DMS79 (cell line): ENCODE measurements at regions not wholly inside any gene's neighbourhood (a gene's known extent, or its start where the extent isn't known, plus 50 kb on each side); places are given as distances from the start of the nearest gene placed in this dataset.
"Not testable (repeated sequence)": the region's sequence is repeated elsewhere in the genome, so short reads cannot be mapped to it uniquely, and the experiment has no call there.

Experiments
- DNase-seq: peaks from one replicate; lab custom pipeline; 2025; lab: John Stamatoyannopoulos, UW

DNA sequence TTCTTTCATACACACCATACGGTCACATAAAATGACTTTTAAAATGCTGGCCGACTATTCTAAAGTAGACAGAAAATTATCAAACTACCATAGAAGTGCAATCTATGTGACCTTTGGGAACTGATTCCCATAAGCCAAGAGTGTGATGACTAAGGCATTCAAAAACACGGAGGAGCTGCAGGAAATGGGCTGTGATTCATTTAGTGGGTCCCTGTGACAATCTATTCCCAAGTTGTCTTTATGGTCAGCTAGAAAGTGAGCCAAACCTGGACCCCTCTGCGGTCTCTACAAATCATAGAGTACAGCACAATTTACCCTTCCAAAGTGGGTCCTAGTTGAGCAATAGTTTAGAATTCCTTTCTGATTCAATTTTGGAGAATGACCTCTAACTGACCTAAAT, 251.5 kb upstream of the CBLB start:
- no peak for DNase-seq

DNA sequence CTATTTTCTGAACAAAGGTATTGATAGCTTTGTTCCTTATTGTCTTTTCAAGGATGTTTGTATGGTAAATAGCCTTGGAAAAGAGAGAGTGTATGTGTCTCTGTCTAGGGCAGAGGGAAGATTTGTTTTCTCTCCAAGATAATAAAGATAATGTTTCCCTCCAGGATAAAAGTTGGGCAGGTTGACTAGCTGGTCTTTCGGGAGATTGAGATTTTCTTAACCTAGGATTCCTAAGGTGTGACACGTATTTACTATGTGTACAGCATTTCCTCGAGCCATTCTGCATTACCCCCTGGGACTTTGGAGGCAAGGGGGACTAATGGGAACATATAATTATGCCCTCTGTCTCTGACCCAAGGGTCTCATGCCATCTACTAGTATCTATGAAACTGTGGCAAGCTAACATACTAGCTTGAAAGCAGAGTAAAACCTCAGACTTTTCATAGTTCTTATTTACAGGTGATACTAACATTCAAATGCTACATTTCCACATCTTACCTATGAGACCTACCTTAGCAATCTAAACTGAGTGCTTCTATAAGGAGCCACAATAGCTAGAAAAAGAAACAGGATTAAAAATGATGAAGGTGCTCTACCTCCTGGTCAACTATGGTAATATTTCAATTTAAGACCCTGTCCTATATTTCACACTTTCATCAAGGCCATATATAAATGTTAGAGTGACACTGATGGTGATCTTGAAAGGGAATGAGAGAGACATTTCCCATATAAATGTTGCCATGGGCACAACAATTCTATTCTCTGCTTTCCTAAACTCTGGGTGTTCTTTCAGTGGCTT, 252.9 kb upstream of the CBLB start:
- DNase-seq = no peak

DNA sequence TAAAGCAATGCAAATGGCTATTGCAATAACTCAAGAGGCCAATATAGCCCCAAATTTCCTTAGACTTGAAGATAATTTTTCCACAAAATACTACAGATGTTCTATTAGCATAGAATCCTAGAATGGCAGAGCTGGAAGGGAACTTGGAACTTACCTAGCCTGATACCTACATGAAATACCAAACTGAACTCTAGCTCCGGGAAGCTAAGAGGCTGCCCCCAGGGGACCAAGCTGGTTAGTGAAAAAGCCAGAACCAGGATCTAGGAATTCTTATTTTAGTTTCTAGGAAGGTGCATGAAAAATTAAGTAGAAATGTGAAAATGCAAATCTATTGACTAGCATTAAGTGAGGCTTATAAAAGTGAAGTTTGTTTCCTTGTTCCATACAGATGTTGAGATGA, 256.0 kb upstream of the CBLB start:
- DNase-seq = no peak

DNA sequence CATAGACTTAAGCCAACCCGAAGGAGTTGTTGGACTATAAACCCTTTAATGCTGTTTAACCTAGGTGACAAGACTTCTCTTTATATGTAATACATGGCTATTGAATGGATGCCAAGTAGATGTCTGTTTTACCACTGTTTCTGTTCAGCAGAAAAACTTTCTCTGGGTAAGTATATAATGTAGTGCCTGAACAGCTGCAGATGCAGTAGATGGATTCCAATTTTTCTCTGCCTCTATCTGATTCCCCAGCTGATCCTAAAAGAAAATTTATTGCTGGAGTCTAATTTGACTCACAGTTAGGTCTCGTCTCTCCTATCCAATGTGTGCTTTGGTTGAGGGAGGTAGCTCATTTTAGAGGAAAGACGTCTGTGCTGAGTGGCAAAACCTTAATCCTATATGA, 256.5 kb upstream of the CBLB start:
- no peak for DNase-seq

DNA sequence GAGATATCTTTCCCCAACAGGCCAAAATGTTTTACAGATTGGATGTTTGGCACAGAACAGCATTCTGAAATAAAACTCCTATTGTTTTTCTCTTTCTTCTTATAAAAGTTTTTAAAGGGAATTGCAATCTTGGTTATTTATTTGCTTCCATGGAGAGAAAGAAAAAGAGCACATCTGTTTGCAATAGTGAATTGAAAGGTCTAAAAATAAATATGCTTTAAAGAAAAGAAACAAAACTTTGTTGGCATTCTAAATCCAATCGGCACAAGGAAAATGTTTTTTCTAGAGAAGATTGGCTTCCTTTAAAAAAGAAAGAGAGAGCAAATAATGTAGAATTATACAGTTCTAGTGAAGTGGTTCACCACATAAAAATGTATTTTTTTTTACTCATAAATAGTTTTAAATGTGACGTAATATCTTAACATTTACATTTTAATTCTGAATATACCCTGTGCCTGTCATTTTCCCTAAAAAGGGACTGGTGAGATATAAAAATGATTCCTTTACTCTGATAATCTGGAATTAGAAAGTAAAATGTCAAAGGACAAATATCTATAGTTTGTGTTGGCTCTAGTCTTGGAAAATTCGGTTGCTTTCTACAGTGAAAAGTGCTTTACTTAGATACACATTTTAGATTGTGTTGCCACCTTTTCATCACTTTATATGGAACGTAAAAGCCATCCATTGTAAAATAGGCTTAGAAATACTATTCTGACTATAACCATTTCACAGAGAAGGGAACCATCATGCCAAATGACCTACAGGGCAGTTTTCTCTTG, 257.4 kb upstream of the CBLB start:
- DNase-seq = no peak

DNA sequence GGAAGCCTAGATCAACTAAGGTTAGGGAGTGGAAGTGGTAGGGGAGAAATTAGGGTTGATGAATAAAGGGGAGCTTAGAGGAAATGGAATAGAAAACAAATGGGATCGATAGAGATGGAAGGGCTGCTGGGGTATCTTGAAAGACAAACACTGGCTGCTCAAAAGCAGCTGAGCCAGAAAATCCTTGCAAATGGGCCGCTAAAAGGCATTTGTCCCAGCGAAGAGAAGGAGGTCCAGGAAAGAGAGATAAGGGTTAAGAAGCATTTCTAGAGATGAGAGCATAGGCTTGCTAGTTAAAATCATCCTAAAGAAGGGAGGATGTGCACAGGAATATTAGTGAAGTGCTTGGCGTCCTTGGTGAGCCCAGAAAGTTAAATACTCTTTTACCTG, 258.0 kb upstream of the CBLB start:
- DNase-seq = no peak

DNA sequence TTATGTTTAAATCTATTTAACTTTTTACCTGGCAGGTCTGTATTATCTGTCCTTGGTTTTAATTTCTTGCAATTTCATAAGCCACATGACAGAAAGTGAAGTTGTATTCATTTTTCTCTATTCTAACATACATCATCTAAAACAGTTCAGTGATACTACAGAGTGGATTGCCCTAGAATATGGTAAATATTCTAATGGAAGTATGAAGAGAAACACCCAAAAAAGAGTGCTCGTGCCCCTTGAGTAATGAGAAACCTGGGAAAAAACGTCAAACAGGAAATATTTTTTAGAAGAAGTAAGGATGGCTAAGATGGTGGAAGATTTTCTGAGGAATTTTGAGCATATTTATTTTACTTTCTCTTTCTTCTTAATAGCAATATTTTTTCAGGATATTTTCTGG, 261.1 kb upstream of the CBLB start:
- no peak for DNase-seq

DNA sequence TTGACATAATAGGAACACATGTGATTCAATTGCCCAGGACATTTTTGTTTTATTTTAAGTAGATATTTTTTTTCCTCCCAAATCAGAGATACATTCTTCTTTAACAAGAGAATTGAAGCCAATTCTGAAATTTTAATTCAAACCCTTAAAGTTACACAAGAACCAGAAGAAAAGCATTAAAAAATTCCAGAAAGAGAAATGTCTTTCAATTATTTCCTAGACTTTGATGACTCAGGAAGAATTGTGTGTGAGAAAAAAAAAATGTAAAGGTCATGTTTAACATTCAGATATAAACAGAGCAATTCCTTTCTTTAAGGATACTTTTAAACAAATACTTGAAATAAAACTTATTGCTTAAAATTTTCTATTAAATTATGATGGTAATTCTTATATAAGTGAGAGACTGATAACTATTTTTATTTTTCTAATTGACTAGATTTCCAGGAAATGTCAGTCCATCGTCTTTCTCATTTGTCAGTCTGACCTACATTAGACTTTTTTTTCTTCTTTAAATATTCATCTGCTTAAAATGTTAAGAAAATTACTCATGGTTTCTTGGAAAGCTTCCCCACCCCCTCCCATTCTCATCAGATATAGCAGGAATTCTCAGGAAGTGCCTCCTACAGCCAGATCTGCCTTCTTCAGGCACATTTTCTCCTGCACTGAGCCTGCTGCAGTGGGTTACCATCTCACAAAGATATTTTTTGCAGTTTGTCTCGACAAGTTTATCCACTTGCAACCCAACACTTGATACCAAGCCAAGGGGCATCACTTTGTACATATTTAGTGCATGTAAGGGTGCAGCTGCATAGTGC, 261.8 kb upstream of the CBLB start:
- no peak for DNase-seq

DNA sequence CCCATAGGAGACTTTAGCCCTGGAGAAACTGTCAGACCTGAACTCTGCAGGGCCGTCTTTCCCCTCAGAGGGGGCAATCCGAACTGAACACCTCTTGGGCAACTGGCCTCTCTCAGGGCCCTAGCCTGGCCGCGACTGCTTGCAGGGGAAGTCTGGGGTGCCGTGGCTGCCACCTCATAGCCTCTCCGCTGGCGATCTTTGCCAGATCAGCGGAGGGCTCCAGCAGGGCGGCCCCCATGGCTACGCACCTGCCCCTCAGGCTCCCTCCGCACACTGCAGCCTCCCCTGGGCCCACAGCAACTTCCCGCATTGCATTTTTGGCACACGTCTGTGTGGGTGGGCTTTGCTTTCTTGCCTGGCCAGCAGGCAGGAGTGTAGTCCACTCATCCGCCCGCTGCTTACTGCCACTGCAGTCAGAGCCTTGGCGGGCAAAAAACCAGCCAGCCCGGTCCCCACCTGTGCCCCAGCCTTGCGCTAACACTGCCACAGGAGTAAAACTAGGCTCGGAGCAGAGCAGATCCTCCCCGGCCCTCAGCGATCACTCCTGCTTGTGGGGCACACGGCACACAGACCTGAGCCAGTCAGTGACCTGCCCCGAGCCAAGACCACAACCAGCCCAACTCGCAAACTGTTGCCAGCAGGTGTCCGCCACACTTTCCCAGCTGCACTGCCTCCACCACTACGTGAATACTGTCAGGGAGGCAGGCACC, 266.8 kb upstream of the CBLB start:
- DNase-seq = no peak

DNA sequence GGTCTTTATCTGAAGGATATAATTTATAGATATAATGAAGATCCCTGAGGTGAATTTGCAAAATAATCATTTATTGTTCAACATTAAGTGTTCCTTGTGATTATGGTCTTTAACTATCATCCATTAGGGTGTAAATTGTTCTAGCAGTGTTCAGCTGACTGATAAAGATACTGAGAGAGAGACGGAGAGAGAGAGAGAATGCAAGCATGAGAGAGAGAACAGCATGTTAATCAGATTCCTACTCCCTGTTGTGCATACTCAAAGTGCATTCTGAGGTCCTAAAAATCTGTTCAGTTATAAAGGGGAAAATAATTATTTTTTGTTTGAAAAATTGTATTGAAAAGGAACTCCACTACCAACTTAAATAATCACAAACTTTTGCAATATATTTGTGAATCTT, 271.0 kb upstream of the CBLB start:
- no peak for DNase-seq

DNA sequence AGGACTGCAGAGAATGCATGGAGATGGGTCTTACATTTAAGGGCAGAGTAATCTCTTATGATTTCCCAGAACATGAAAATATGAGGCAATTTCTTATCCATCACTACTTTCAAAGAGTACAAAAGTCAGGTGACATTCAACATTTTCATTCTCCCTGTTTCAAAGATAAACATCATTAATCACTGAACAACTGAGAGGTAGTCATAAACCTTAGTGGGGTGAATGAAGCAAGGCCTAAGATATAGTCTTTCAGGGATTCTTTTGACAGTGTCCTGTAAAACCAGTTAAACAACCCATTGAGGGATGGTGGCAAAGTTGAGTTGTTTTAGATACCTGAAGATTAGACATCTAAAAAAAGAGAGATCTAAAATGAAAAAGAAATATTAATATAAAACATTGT, 271.6 kb upstream of the CBLB start:
- no peak for DNase-seq

DNA sequence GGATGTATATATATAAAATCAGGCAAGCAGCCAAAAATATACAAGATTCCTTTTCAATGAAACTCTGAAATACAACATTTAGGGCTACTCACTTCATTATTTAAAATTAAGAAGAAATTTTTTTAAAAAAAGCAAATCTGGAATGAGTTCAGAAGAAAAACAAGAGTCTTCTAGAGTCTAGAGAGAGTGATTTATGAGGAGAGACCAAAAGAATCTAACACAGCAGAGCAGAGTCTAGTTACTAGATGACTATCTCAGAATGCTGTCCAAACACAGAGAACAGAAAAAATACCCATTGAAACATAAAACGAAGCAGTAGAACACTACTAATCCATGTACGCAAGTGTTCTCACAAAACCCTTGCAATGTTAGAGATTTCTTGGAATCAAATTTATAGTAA, 275.2 kb upstream of the CBLB start:
- no peak for DNase-seq

DNA sequence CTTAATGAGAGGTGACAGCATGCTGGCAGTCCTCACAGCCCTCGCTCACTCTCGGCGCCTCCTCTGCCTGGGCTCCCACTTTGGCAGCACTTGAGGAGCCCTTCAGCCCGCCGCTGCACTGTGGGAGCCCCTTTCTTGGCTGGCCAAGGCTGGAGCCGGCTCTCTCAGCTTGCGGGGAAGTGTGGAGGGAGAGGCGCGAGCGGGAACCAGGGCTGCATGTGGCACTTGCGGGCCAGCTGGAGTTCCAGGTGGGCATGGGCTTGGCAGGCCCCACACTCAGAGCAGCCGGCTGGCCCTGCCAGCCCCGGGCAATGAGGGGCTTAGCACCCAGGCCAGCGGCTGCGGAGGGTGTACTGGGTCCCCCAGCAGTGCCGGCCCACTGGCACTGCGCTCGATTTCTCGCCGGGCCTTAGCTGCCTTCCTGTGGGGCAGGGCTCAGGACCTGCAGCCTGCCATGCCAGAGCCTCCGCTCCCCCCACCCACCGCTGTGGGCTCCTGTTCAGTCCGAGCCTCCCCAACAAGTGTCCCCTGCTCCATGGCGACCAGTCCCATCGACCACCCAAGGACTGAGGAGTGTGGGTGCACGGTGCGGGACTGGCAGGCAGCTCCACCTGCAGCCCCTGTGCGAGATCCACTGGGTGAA, 279.7 kb upstream of the CBLB start:
- DNase-seq = not testable (repeated sequence)

DNA sequence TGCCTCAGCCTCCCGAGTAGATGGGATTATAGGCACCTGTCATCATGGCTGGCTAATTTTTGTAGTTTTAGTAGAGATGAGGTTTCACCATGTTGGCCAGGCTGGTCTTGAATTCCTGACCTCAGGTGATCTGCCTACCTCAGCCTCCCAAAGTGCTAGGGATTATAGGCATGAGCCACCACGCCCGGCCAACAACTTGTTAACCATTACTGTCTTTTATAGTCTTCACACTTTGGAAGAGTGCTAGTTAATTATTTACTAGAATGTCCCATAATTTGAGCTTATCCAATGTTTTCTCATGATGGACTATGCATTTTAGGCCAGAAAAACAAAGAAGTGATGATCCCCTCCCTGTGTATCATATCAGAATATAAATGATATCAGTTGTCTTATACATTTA, 288.6 kb upstream of the CBLB start:
- DNase-seq = no peak

DNA sequence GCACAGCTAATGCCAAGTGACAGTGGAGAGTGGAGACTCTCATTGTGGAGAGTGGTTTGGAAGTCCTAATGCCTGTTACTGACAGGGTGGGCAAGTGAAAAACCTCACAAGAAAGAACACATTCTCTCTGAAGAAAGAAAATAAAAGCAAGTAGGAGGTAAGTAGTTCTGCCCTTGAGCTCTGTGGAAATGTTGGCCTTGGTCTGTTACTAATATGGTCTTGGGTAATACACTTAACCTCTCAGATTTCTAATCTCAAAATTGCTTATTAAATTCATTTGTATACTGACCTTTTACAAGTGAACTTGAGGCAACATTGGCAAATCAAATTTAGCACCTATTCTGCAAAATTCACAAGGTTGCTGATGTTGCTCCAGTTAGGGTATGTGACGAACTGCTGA, 291.6 kb upstream of the CBLB start:
- DNase-seq = no peak

DNA sequence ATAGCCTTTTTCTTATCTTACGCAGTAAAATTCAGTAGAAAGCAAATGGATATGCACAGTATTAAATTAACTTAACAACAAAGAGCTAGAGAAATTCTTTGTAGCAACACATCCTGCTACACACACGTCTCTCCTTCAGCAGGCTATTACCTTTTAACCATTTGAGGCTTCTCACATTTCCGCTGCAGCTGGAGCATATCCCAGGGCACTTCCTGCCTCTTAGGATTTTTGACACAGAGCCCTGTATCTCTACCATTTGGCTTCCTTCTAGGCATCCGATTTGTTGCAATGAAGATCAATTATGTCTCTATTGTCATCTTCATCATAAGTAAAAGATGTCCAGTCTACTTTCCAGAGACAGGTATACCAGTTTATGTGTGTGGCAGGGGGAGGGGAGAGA, 292.4 kb upstream of the CBLB start:
- no peak for DNase-seq

DNA sequence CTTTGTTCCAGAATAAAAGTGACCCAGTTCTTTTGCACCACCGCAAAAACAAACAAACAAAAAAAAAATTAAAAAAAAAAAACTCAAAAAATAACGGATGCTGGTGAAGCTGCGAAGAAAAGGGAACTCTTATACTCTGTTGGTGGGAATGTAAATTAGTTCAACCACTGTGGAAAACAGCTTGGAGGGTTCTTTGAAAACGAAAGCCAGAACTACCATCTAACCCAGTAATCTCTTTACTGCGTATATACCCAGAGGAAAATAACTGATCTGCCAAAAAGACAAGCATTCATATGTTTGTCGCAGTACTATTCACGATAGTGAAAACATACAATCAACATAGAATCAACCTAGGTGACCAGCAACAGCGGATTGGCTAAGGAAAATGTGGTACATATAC, 298.9 kb upstream of the CBLB start:
- DNase-seq = no peak

DNA sequence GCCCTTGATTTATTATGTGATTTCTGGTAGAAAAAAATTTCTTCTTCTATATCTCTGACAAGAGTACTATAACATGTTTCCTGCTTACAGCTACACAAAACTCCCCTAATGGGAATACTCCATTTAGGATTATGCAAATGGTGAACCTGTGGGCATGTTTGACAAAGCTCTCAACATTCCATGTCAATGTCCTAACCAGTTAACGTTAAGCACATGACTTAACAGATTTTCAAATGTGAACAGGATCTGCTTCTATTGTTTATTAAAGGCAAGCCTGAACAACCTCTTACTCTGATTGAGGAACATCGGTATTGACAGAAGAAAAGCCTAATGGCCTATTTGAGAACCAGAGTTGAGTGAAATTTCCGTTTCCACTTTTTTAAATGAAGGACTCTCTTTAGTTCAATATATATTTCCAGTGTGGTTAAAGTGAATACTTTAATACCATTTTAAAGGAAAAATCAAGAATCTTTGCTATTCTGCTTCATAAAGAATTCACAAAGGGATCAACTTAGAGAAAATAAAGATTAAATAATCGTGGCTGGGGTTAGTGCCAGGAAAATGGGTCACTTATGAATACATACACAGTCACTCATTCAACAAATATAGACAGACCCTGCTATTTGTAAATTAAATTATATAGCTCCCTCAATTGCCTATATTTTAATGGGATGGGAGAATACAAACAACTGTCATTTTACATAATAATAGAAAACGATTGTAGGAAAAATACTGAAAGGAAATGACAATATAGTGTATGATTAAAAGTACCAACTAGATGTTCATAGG, 300.3 kb upstream of the CBLB start:
- no peak for DNase-seq

DNA sequence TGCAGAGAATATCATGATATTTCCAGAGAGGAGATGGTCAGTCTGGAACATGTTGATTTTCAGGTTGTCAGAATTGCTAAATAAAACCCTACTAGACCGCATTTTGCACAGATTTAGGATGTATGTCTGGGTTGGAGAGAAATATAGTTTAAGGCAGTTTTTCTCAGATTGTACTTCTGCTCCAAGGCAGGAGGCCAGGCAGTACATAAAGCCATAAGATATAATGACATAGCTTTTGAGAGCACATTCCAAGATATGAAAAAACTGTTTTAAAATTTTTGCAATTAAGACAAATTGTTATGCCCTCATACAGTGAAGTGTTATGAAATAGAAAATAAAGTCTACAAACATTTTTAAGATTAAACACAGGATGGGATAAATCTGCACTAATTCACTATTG, 301.8 kb upstream of the CBLB start:
- no peak for DNase-seq

DNA sequence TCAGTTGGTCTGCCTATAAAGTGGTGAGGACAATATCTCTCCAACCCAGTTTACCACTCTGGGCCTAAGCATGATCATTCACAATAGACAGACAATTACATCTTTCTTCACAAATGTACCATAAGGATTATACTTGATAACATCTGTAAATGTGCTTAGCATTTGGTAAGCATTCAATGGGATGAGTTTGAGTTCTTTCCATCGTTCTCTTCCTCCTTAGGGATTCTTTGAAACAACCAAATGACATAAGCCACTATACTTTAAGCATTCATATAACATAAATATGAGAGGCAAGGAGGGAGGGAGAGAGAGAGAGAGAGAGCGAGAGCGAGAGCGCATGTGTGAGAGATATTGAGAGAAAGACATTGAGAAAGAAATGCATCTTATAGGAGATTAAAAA, 303.3 kb upstream of the CBLB start:
- DNase-seq = no peak

DNA sequence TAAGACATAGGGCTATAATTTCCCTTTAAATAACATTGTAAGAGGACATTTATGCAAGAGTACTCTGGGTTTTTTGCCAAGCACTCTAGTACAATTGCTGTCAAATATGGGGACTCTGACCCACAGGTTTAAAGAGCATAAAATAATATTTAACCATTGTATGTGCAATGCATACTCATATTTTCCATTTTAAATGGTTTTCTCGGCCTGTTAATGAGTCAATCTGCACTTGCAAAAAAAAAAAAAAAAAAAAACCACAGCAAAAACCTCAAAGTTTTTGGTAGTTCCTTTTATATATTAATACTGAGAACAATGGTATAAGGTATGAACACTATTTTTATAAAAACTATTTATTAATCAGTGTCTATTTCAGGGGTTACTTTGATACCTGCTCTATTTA, 304.0 kb upstream of the CBLB start:
- no peak for DNase-seq
